Kidney epithelial cell (primary cell): ENCODE measurements at regions not wholly inside any gene's neighbourhood (a gene's known extent, or its start where the extent isn't known, plus 50 kb on each side); places are given as distances from the start of the nearest gene placed in this dataset.

Experiments
- DNase-seq: peaks from one replicate; pipeline ENCODE4 v3.0.0-alpha.2; 2010; ENCODE audit warnings: low read depth
- H3K27me3 ChIP-seq: 2 replicates; pipeline ENCODE4 v1.6.0; 2011; ENCODE audit warnings: low read length; ENCODE audit not compliant: control insufficient read depth, insufficient read depth
- H3K36me3 ChIP-seq: 2 replicates; pipeline ENCODE4 v1.5.1; 2011; ENCODE audit warnings: low read length; ENCODE audit not compliant: control insufficient read depth, insufficient read depth
- H3K4me3 ChIP-seq: 2 replicates; pipeline ENCODE4 v1.5.1; 2011; ENCODE audit warnings: low read depth, mild to moderate bottlenecking, control low read depth, low read length
- CTCF ChIP-seq: IDR thresholded peaks from 2 replicates; pipeline ENCODE4 v1.5.1; 2011; ENCODE audit warnings: mild to moderate bottlenecking, moderate library complexity, low read length, control low read depth, inconsistent platforms; ENCODE audit not compliant: insufficient read depth, poor library complexity, severe bottlenecking

DNA sequence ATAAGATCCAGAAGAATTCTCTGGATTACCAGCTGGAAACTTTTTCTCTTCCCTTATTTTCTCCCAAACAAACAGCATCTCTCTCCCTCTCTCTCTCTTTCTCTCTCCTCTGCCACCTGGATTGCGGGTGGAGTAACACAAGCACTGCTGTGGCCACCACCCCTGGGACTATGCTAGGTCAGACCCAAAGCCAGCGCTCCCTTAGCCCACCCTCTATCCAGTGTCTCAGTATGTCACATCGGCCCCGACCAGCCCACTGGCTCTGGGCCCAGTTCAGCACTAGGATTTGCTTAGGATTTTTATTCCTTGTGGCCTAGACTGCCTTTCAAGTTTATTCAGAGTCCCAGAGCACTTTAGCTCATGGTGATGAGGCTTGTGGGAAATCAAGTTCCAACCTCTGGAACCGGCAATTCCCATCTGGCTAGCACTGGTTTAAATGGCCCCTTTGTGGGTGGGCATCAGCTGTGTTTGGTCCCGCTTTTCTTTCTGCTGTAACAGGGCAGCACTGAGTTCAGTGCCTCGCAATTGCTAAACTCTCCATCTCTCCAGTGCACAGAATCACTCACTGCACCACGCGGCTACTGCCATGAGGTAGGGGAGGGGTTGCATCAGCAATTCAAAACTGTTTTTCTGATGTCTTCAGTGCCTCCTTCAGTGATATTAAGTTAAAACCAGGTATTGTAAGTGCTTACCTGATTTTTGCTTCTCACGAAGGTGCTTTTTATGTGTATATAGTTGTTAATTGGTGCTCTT, 1623.1 kb downstream of the SLITRK5 start:
- Histone ChIP-seq H3K4me3 (no peak overlapping the region), H3K36me3 (no peaks in the 10 kb centered on the region), H3K27me3 (no peaks in the 10 kb centered on the region)
- no peak for DNase-seq
- TF ChIP-seq CTCF: no peak

- DNase-seq: no peak
- Histone ChIP-seq H3K36me3 (no peaks in the 10 kb centered on the region), H3K27me3 (no peaks in the 10 kb centered on the region), H3K4me3 (no peak overlapping the region)
- no peak for TF ChIP-seq CTCF
These were observed 1636.1 kb downstream of the SLITRK5 start for GRCh38 chr13:89307278-89307677.

GRCh38 chr13:89310943-89311672, 1639.9 kb downstream of the SLITRK5 start:
- TF ChIP-seq CTCF: no peak
- Histone ChIP-seq H3K36me3 (no peaks in the 10 kb centered on the region), H3K4me3 (no peak overlapping the region), H3K27me3 (no peaks in the 10 kb centered on the region)
- no peak for DNase-seq

- DNase-seq: no peak
- no peak for TF ChIP-seq CTCF
- Histone ChIP-seq H3K27me3 (no peaks in the 10 kb centered on the region), H3K4me3 (no peak overlapping the region), H3K36me3 (no peaks in the 10 kb centered on the region)
These were observed 1644.1 kb downstream of the SLITRK5 start for GRCh38 chr13:89315287-89315686.

DNA sequence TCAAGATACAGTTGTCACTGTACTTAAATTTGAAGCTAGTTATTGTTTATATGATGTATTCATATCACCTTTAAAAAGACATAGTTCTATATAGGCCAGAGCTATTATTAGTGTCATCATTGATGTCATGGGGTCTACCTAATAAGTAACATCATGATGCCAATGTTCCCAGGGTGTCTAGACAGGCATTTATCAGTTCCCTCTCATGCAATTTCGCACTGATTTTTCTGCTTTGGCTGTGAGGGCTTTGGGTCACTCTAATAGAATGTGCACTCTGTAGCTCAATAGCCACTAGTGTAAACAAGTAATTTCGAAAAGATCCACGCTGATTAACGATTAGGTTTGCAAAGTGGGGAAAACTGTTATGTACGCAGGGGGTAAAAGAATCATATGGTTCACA, 1651.3 kb downstream of the SLITRK5 start:
- Histone ChIP-seq H3K27me3 (no peaks in the 10 kb centered on the region), H3K36me3 (no peaks in the 10 kb centered on the region), H3K4me3 (no peak overlapping the region)
- DNase-seq: no peak
- no peak for TF ChIP-seq CTCF

- H3K4me3 ChIP-seq: no peak overlapping the region
- H3K27me3 ChIP-seq: no peaks in the 10 kb centered on the region
- DNase-seq: no peak
- no peaks in the 10 kb centered on the region for H3K36me3 ChIP-seq
- TF ChIP-seq CTCF: no peak
These were observed 1653.4 kb downstream of the SLITRK5 start for GRCh38 chr13:89324582-89324981.
